ENCODE measurements at regions not wholly inside any gene's neighbourhood (a gene's known extent, or its start where the extent isn't known, plus 50 kb on each side); places are given as distances from the start of the nearest gene placed in this dataset.

DNA sequence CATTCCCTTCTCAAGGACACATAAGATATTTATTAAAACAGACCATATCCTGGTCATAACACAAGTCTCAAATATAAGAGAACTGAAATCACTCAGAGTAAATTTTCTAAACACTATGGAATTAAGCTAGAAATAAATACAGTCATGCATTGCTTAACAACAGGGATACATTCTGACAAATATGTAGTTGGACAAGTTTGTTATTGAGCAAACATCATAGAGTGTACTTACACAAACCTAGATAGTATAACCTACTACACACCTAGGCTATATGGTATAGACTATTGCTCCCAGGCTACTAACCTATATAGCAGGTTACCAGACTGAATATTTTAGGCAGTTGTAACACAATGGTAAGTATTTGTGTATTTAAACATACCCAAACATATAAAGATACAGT lies 104.0 kb downstream of the MIS18A start:
- TF ChIP-seq, protein P1, sequence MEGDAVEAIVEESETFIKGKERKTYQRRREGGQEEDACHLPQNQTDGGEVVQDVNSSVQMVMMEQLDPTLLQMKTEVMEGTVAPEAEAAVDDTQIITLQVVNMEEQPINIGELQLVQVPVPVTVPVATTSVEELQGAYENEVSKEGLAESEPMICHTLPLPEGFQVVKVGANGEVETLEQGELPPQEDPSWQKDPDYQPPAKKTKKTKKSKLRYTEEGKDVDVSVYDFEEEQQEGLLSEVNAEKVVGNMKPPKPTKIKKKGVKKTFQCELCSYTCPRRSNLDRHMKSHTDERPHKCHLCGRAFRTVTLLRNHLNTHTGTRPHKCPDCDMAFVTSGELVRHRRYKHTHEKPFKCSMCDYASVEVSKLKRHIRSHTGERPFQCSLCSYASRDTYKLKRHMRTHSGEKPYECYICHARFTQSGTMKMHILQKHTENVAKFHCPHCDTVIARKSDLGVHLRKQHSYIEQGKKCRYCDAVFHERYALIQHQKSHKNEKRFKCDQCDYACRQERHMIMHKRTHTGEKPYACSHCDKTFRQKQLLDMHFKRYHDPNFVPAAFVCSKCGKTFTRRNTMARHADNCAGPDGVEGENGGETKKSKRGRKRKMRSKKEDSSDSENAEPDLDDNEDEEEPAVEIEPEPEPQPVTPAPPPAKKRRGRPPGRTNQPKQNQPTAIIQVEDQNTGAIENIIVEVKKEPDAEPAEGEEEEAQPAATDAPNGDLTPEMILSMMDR (IDR thresholded peaks at IDR 0.05): no peak
- no peak for TF ChIP-seq EP300 (IDR thresholded peaks at IDR 0.05)
- no peak for TF ChIP-seq POLR2A (IDR thresholded peaks at IDR 0.05)

Data from upper lobe of left lung (tissue), 4 donors.